OCI-LY3 (cell line): ENCODE measurements at regions not wholly inside any gene's neighbourhood (a gene's known extent, or its start where the extent isn't known, plus 50 kb on each side); places are given as distances from the start of the nearest gene placed in this dataset.

ENCODE experiments used
- H2AFZ ChIP-seq: fragments of 200-600, 300-600 bp; shearing (Covaris generic); 2 replicates; pipeline ENCODE4 v1.6.0; 2014; ENCODE audit warnings: antibody characterized with exemption, low read depth, low read length
- H3K27ac ChIP-seq: fragments of 200-600, 300-600 bp; sonication (generic); 2 replicates; pipeline ENCODE4 v1.5.1; 2014; ENCODE audit warnings: mild to moderate bottlenecking, low read length, moderate library complexity, mixed read lengths
- H3K27me3 ChIP-seq: fragments of 200-600, 300-600 bp; sonication (generic); 2 replicates; pipeline ENCODE4 v1.6.1; 2014; ENCODE audit warnings: low read depth, low read length, mixed read lengths
- H3K36me3 ChIP-seq: fragments of 200-600, 300-600 bp; sonication (generic); replicated peaks from 2 replicates; pipeline ENCODE3; 2014; ENCODE audit warnings: low read depth, low read length, mixed read lengths
- H3K4me1 ChIP-seq: fragments of 300-600, 200-600 bp; sonication (generic); 2 replicates; pipeline ENCODE4 v1.6.1; 2014; ENCODE audit warnings: low read length, mixed read lengths
- H3K4me2 ChIP-seq: fragments of 200-600, 300-600 bp; sonication (generic); 2 replicates; pipeline ENCODE4 v1.6.1; 2014; ENCODE audit warnings: low read length, mixed read lengths
- H3K4me3 ChIP-seq: fragments of 300-600, 200-600 bp; sonication (generic); 2 replicates; pipeline ENCODE4 v1.5.1; 2014; ENCODE audit warnings: antibody characterized with exemption, mild to moderate bottlenecking, low read length, moderate library complexity
- H3K79me2 ChIP-seq: fragments of 300-600, 200-600 bp; shearing (Covaris generic); 2 replicates; pipeline ENCODE4 v1.6.1; 2014; ENCODE audit warnings: mild to moderate bottlenecking, low read length, mixed read lengths
- H3K9ac ChIP-seq: fragments of 300-600, 200-600 bp; shearing (Covaris generic); 2 replicates; pipeline ENCODE4 v1.6.0; 2014; ENCODE audit warnings: mild to moderate bottlenecking, low read length, moderate library complexity
- H3K9me3 ChIP-seq: fragments of 200-600, 300-600 bp; shearing (Covaris generic); 2 replicates; pipeline ENCODE4 v1.6.1; 2014; ENCODE audit warnings: low read length, mixed read lengths; ENCODE audit not compliant: insufficient read depth
- H4K20me1 ChIP-seq: fragments of 200-600, 300-600 bp; sonication (generic); 2 replicates; pipeline ENCODE4 v1.6.1; 2016; ENCODE audit warnings: low read length, mixed read lengths; ENCODE audit not compliant: insufficient read depth
- CTCF ChIP-seq: fragments of 200-600, 300-600 bp; sonication (generic); IDR thresholded peaks from 2 replicates; pipeline ENCODE4 v1.5.1; 2014; ENCODE audit warnings: antibody characterized with exemption, low read length, low read depth
- EZH2phosphoT487 ChIP-seq: fragments of 200-600 bp; shearing (Covaris generic); IDR thresholded peaks from 2 replicates; pipeline ENCODE4 v1.6.1; 2018; ENCODE audit warnings: antibody characterized with exemption, mixed run types, low read depth

- no peak for TF ChIP-seq EZH2phosphoT487
- TF ChIP-seq CTCF = no peak
- H3K9me3 ChIP-seq = no peaks in the 10 kb centered on the region
These were observed 343.7 kb downstream of the SPRY2 start for GRCh38 chr13:79997244-79997643.

GRCh38 chr13:79995334-79995733 is 345.6 kb downstream of the SPRY2 start:
- Histone ChIP-seq H3K4me3 (no peak overlapping the region), H3K4me2 (no peak overlapping the region), H3K4me1 (no peaks in the 10 kb centered on the region), H4K20me1 (no peaks in the 10 kb centered on the region), H3K9ac (no peak overlapping the region), H3K27ac (no peak overlapping the region), H3K27me3 (no peaks in the 10 kb centered on the region), H3K79me2 (no peaks in the 10 kb centered on the region), H3K36me3 (no peaks in the 10 kb centered on the region), H2AFZ (no peak overlapping the region), H3K9me3 (no peaks in the 10 kb centered on the region)
- TF ChIP-seq CTCF (no peak), EZH2phosphoT487 (no peak)

More at GRCh38 chr13:79997244-79997643, 343.7 kb downstream of the SPRY2 start:
- Histone ChIP-seq H3K27me3 (no peaks in the 10 kb centered on the region), H3K79me2 (no peaks in the 10 kb centered on the region), H3K27ac (no peak overlapping the region), H3K4me1 (no peaks in the 10 kb centered on the region), H3K9ac (no peak overlapping the region), H3K4me2 (no peak overlapping the region), H3K36me3 (no peaks in the 10 kb centered on the region), H4K20me1 (no peaks in the 10 kb centered on the region), H3K4me3 (no peak overlapping the region), H2AFZ (no peak overlapping the region)

DNA sequence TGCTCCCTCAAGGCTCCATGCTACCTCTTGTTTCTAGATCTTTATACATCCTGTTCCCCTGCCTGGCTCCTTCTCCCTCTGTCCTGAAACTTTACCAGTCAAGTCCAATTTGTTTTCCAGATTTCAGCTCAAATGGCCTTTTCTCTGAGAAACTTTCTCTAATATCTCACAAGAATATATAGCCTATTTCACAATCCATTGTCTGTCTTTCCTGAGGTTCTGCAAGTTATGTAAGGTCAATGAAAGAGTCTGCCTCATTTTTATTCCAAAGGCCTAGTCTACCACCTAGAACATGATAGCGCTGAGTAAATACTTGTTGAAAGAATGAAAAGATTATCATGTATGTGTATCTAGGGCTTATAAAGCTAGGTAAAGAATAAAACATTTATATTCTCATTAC is 348.8 kb downstream of the SPRY2 start:
- Histone ChIP-seq H3K4me1 (no peaks in the 10 kb centered on the region), H3K79me2 (no peaks in the 10 kb centered on the region), H3K4me2 (no peak overlapping the region), H3K27me3 (no peaks in the 10 kb centered on the region), H3K9me3 (no peaks in the 10 kb centered on the region), H3K27ac (no peak overlapping the region), H3K9ac (no peak overlapping the region), H3K4me3 (no peak overlapping the region), H3K36me3 (no peaks in the 10 kb centered on the region), H4K20me1 (no peaks in the 10 kb centered on the region), H2AFZ (no peak overlapping the region)
- TF ChIP-seq CTCF (no peak), EZH2phosphoT487 (no peak)

DNA sequence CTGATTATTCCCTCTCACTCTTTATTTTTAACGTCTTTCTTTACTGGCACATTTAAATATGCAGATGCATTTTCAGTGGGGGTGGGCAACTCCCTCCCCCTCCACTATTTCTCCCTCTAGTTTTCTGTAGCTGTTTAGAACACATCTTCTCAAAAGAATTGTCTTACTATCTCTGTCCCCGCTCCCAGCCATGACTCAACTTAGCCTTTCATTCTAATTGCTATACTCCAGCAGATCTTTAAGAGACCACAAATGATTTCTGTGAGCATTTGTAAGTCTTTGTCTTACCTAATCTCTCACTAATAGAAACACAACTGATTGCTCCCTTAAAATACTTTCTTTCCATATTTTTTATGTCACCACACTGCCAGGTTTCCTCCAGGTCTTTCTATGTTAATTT is 350.9 kb downstream of the SPRY2 start:
- TF ChIP-seq EZH2phosphoT487 (no peak), CTCF (no peak)
- no peaks in the 10 kb centered on the region for H3K4me1 ChIP-seq
- H3K4me3 ChIP-seq = no peak overlapping the region
- no peaks in the 10 kb centered on the region for H4K20me1 ChIP-seq
- H3K79me2 ChIP-seq = no peaks in the 10 kb centered on the region
- no peak overlapping the region for H3K27ac ChIP-seq
- no peaks in the 10 kb centered on the region for H3K9me3 ChIP-seq
- no peaks in the 10 kb centered on the region for H3K27me3 ChIP-seq
- no peaks in the 10 kb centered on the region for H3K36me3 ChIP-seq
- no peak overlapping the region for H3K4me2 ChIP-seq
- H2AFZ ChIP-seq = no peak overlapping the region
- H3K9ac ChIP-seq = no peak overlapping the region
